Cerebellar cortex (tissue), 1 donor: ENCODE measurements at regions not wholly inside any gene's neighbourhood (a gene's known extent, or its start where the extent isn't known, plus 50 kb on each side); places are given as distances from the start of the nearest gene placed in this dataset.
"Not testable (repeated sequence)": the region's sequence is repeated elsewhere in the genome, so short reads cannot be mapped to it uniquely, and the experiment has no call there.

ENCODE experiments used
- DNase-seq: peaks from one replicate; pipeline ENCODE4 v3.0.0-alpha.2; 2015; ENCODE audit warnings: low spot score

DNA sequence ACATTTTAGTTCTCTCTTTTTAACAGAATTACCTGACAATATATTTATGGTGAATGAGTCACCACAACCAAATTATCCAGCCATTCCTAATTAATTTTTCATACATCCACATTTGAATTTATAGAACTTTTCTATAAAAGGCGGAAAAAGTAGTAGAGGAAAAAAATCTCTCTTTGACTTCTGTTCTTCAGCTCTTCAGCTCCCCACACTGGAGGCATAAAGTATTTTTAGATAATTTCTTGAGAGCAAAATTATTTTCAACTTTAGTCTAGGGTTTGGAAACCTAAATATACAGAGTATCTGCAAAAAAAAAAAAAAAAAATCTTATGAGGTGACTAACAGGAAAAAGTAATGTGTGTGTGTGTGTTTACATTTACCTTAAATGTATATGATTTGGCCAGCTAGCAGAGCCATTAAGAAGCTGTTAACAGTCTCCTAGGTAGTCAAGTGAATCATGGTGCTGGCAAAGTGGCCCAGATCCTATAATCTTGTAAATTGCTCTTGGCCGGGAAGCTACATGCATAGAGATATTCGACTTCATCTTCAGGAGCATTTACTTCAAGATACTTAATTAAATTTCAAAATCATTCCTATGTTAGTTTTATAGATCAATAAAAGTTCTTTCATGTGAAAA is 383.1 kb upstream of the STEAP1 start:
- no peak for DNase-seq

- DNase-seq = no peak
These were observed 382.0 kb upstream of the STEAP1 start for GRCh38 chr7:89772276-89772675.

- no peak for DNase-seq
These were observed 380.7 kb upstream of the STEAP1 start for GRCh38 chr7:89773611-89774010.

- no peak for DNase-seq
These were observed 378.8 kb upstream of the STEAP1 start for GRCh38 chr7:89775459-89775858.

DNA sequence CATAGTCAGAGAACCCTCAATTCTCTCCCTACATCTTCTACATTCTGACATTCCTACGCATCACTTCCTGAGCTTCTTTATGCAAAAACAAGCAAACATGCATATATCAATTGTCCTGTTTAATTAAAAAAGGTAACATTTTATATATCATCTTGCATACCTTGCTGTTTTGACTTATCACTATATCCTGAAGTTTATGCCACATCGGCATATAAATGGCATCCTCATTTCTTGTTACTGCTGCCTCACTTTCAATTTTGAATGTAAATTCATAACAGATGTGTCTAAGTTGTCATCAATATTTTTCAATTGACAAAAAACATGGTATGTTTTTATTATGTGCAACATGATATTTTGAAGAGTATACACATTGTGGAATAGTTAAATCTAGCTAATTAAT is 377.3 kb upstream of the STEAP1 start:
- no peak for DNase-seq

DNA sequence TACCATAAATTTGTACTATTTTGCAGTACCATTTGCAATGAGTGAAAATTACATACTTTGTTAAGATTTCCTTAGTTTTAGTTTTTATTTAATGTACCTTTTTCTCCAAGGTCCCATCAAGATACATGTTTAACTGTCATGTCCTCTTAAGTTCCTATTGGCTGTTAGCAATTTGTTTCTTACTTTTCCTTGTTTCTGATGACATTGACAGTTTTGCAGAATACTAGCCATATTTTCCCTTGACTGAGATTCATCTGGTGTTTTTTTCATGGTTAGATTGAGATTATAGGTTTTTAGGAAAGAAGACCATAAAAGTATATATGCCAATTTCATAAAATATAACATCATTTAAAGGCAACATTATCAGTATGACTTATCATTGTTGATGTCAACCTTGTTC is 376.8 kb upstream of the STEAP1 start:
- no peak for DNase-seq

GRCh38 chr7:89780291-89780690 is 374.0 kb upstream of the STEAP1 start:
- no peak for DNase-seq

DNA sequence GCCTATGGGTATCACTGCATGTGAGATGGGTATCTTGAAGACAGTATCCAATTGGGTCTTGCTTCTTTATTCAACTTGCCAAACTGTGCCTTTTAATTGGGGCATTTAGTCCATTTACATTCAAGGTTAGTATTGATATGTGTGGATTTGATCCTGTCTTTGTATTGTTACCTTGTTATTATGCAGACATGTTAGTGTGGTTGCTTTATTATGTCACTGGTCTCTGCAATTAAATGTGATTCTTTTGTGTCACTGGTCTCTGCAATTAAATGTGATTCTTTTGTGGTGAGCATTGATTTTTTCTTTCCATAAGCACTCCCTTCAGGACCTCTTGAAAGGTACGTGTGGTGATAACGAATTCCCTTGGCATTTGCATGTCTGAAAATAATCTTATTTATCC is 357.8 kb upstream of the STEAP1 start:
- no peak for DNase-seq

GRCh38 chr7:89797965-89798598 is 356.2 kb upstream of the STEAP1 start:
- DNase-seq = no peak

- DNase-seq = no peak
These were observed 355.7 kb upstream of the STEAP1 start for GRCh38 chr7:89798599-89798996.

DNA sequence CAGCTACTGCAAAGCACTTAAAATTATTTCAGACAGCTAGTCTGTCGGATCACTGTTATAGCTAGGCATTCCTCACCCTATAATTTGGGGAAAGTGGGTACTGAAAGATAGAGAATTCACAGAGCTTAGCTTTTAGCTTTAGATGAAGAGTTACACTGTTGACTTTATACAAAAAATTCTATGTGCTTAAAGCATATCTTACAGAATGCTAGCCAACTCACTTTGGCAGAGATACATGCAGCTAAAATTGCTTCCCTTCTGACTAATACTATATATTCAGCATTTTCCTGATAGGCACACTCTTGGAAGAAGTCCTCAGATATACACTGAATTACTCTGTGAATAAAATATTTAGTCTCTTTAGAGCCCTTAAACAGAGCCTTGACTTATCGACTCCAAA is 353.5 kb upstream of the STEAP1 start:
- no peak for DNase-seq

GRCh38 chr7:89809291-89809690 is 345.0 kb upstream of the STEAP1 start:
- no peak for DNase-seq

GRCh38 chr7:89813081-89813480 is 341.2 kb upstream of the STEAP1 start:
- no peak for DNase-seq

DNA sequence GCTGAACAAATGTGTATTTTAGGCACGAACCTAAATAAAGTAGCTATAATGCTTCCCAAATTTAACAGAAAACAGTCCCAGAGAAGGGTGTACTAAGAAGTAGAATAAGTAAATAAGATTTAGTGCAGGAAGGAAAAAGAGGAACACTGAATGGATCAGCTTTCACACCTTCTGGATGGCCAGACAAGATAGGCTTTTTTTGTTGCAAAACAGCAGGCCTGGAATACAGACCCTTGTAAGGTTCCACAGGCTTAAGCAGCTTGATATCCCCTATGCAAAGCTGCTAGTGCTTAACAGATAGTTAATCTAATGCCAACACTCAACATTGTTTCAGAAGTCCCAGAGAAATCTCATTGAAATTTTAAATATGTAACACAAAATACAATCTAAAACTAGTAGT is 328.1 kb upstream of the STEAP1 start:
- no peak for DNase-seq

DNA sequence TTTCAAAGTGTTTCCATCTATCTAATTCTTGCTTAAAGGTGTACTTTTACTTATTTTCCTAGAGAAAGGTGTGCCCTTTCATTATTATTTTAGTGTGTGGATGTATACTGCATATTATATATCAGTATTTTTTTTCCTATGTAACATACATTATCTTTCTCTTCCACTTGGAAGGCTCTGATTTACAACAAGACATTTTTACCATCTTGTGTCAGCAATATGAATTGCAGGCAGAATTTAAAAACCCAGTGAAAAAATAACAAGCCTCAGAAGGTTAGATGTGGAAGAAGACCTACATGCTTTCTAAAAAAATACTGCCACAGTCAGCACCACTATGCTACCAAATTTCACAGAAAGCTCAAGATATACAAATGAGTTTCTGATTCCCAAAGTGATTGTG is 327.7 kb upstream of the STEAP1 start:
- no peak for DNase-seq

DNA sequence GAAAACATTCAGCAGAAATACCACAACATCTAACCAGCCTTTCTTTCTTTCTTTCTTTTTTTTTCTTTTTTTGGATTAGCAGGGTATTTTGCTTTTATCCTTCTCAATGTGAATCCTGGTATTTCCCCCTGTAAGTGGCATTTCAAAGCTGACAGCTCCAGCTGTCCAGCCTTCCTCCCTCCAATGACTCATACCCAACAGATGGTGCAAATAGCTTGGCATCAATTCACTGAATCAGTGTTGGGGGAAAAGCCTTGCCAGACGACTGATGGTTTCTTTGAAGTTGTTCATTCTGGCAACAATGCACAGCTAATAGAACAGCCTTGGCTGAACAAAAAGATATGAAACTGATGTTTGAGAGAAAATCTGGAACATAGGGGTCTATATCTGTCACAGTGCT is 316.8 kb upstream of the STEAP1 start:
- peak; percentile 96 for DNase-seq

- DNase-seq = no peak
These were observed 314.9 kb upstream of the STEAP1 start for GRCh38 chr7:89839329-89839728.

GRCh38 chr7:89845952-89846351 is 308.3 kb upstream of the STEAP1 start:
- no peak for DNase-seq

DNA sequence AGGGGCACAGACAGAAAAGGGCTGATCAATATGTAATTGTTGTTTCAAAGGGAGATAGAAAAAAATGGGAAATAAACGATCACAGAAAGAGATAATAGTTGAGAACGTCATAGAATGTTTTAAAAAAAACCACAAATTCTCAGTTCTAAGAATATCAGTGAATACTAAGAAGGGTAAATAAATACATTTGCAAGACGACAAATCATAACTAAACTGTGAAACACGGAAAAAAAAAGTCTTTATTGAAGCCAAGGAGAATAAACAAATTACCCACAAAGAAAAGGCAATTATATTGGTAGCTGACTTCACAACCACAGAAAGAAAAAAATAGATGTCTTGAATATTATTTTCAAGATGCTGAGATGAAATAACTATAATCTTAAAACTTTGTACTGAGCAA is 305.2 kb upstream of the STEAP1 start:
- DNase-seq = no peak

DNA sequence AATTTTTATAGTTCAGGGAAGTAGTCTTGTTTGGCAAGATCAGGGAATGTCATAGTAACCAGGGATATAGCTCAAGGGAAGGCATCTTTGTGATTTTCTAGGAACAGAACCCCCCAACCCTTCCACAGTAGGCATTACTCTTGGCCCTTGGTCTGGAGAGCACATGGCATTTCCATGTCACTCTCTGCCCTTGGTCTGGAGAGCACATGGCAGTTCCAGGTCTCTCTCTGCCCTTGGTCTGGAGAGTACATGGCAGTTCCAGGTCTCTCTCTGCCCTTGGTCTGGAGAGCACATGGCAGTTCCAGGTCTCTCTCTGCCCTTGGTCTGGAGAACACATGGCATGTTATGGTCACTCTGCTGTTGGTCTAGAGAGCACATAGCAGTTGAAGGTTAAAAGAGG is 297.2 kb upstream of the STEAP1 start:
- DNase-seq = not testable (repeated sequence)

GRCh38 chr7:89857767-89858166 is 296.5 kb upstream of the STEAP1 start:
- no peak for DNase-seq

GRCh38 chr7:89887489-89887888 is 266.8 kb upstream of the STEAP1 start:
- DNase-seq = no peak

DNA sequence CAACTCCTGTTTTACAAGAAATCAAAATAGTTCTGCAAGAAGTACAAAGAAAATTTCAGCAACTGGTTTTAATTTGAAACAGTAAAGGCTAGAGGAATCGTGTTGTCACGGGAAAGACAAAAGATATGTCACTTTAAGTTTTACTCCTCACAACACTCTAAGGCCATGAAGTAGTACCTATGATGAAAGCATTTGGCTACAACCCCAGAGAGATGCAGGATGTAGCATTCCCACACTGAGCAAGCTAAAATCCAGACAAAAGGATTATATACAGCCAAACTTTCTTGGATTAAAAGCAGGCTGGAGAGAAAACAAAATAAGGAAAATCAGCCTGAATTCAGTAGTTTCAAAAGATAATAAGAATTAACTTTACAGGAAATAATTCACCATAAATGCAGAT is 245.5 kb upstream of the STEAP1 start:
- DNase-seq = no peak

DNA sequence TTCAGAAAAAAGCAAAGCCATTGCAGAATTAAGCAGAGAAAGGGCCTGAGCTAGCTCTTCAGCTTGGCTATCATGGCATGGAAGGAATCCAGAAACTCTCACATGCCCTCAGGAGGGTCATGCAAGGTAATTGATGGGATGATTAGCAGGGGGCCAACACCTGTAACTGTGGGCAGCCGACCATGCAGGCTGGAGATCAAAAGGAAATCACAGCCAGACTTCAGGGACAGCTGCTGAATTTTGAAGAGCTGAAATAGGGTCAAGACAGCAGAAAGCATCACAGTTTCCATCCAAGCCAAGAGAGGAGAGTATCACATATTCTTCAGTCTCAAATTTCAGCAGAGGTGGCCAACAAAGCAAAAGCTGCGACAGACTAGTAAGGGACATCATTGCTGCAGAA is 239.6 kb upstream of the STEAP1 start:
- DNase-seq = peak; percentile 5
